Right lobe of liver (tissue), 6 donors: ENCODE measurements at regions not wholly inside any gene's neighbourhood (a gene's known extent, or its start where the extent isn't known, plus 50 kb on each side); places are given as distances from the start of the nearest gene placed in this dataset.

ENCODE experiments used
- ATAC-seq, 4 donors: fragments of 200-7000 bp; cut with Tn5 transposase; one replicate each; pipeline ENCODE4 v1.9.1; 2020; ENCODE audit warnings: mild to moderate bottlenecking in 4 of 4, moderate library complexity in 4 of 4
- DNase-seq, 3 donors: peaks; one replicate each; pipeline ENCODE4 v3.0.0-alpha.2; 2020
- H3K27ac ChIP-seq, 3 donors: fragments of 200-600 bp; one replicate each; pipeline ENCODE4 v1.8.0; 2022
- H3K27me3 ChIP-seq, 2 donors: fragments of 200-600 bp; one replicate each; pipeline ENCODE4 v1.8.0; 2022
- H3K36me3 ChIP-seq, 4 donors: fragments of 200-600 bp; sonication (generic) in 1 of 4; one replicate each; pipeline versions ENCODE4 v1.5.1 to v1.8.0; 2017 to 2022; ENCODE audit warnings: control low read depth in 1 of 4
- H3K4me1 ChIP-seq, 4 donors: fragments of 200-600 bp; sonication (generic) in 1 of 4; one replicate each; pipeline versions ENCODE4 v1.5.1 to v1.8.0; 2017 to 2022; ENCODE audit warnings: control low read depth in 1 of 4
- H3K4me3 ChIP-seq, 3 donors: fragments of 200-600 bp; one replicate each; pipeline ENCODE4 v1.8.0; 2022
- H3K9me3 ChIP-seq, 4 donors: fragments of 200-600 bp; sonication (generic) in 1 of 4; one replicate each; pipeline versions ENCODE4 v1.5.1 to v1.8.0; 2017 to 2022; ENCODE audit warnings: control low read depth in 1 of 4
- CTCF ChIP-seq, 4 donors: fragments of 200-600 bp in 3 of 4; fragments of 450-650 bp in 1 of 4; IDR thresholded peaks; one replicate each; pipeline versions ENCODE4 v1.5.1 to v1.8.0; 2016 to 2022; ENCODE audit warnings: antibody characterized with exemption in 4 of 4, mild to moderate bottlenecking in 2 of 4
- POLR2A ChIP-seq: fragments of 450-650 bp; IDR thresholded peaks from one replicate; pipeline ENCODE4 v1.6.1; 2017; ENCODE audit warnings: antibody characterized with exemption, mild to moderate bottlenecking
- whole genome bisulfite sequencing: methylation state at CpG from one replicate; pipeline ENCODE4 v1.1.6; 2018; ENCODE audit warnings: low coverage, low lambda C conversion rate; ENCODE audit not compliant: insufficient coverage; ENCODE audit errors: missing lambda C conversion rate; 5-methylcytosine and 5-hydroxymethylcytosine counted together
- intact Hi-C, 2 donors: fragments of 100-400 bp; cut with DNase I; formaldehyde crosslinking; loops; one replicate each; pipeline versions ENCODE4 v1.11.2 to v1.14.1; 2022
- donor health status: DM: no; HTN: yes; CAD: no.
- donor health status: DM: no; HTN: no; CAD: no.
- donor health status: DM: no; HTN: no; CAD: no.
- donor health status: DM: no; HTN: yes; CAD: no.
- donor health status: DM: no; HTN: yes; CAD: no.

GRCh38 chr3:67848299-67848698, 193.9 kb upstream of the SUCLG2 start:
- Histone ChIP-seq H3K4me3 (no peak overlapping the region), H3K4me1 (peaks cover 0 to 11% (median 0%) of the 10 kb centered on the region in 4 donors), H3K27ac (no peak overlapping the region), H3K27me3 (no peaks in the 10 kb centered on the region), H3K36me3 (no peaks in the 10 kb centered on the region), H3K9me3 (no peaks in the 10 kb centered on the region)
- TF ChIP-seq CTCF (IDR thresholded peaks at IDR 0.05), result no peak
- TF ChIP-seq POLR2A, result no peak
- WGBS, result 23% methylated on average over 3 of the region's 3 CpGs
- peak; percentile 50 to 83 (median 52) for ATAC-seq
- DNase-seq, result peak in 1 of 3 donors; percentile 51
- intact Hi-C loops, result no loop called here

- ATAC-seq (no peak), DNase-seq (no peak)
- Histone ChIP-seq H3K27ac (no peak overlapping the region), H3K4me1 (peaks cover 0 to 11% (median 0%) of the 10 kb centered on the region in 4 donors), H3K27me3 (no peaks in the 10 kb centered on the region), H3K4me3 (no peak overlapping the region), H3K36me3 (no peaks in the 10 kb centered on the region), H3K9me3 (no peaks in the 10 kb centered on the region)
- no peak for TF ChIP-seq CTCF (IDR thresholded peaks at IDR 0.05)
- intact Hi-C loops, result no loop called here
Measured at GRCh38 chr3:67846166-67846565, 191.8 kb upstream of the SUCLG2 start.

GRCh38 chr3:67832817-67833216, 178.4 kb upstream of the SUCLG2 start:
- Histone ChIP-seq H3K36me3 (no peaks in the 10 kb centered on the region), H3K4me3 (no peak overlapping the region), H3K9me3 (no peaks in the 10 kb centered on the region), H3K27me3 (no peaks in the 10 kb centered on the region), H3K4me1 (no peaks in the 10 kb centered on the region), H3K27ac (no peak overlapping the region)
- TF ChIP-seq CTCF (IDR thresholded peaks at IDR 0.05) (no peak), POLR2A (no peak)
- 78% methylated on average over 1 of the region's 1 CpG for WGBS
- DNase-seq (no peak), ATAC-seq (no peak)
- intact Hi-C loops, result no loop called here

GRCh38 chr3:67831262-67831661, 176.8 kb upstream of the SUCLG2 start:
- Histone ChIP-seq H3K9me3 (no peaks in the 10 kb centered on the region), H3K27ac (no peak overlapping the region), H3K27me3 (no peaks in the 10 kb centered on the region), H3K36me3 (no peaks in the 10 kb centered on the region), H3K4me3 (no peak overlapping the region), H3K4me1 (no peaks in the 10 kb centered on the region)
- ATAC-seq, result no peak
- no peak for DNase-seq
- 86% methylated on average over 3 of the region's 3 CpGs for whole genome bisulfite sequencing
- no peak for TF ChIP-seq POLR2A
- TF ChIP-seq CTCF (IDR thresholded peaks at IDR 0.05), result no peak
- intact Hi-C loops, result no loop called here

- no peaks in the 10 kb centered on the region for H3K9me3 ChIP-seq
Measured at GRCh38 chr3:67828486-67829010, 174.1 kb upstream of the SUCLG2 start.

More at GRCh38 chr3:67828486-67829010, 174.1 kb upstream of the SUCLG2 start:
- intact Hi-C loops, result no loop called here
- no peak for ATAC-seq
- DNase-seq, result no peak
- Histone ChIP-seq H3K27me3 (no peaks in the 10 kb centered on the region), H3K36me3 (no peaks in the 10 kb centered on the region), H3K4me3 (no peak overlapping the region), H3K27ac (no peak overlapping the region), H3K4me1 (no peaks in the 10 kb centered on the region)
- TF ChIP-seq POLR2A (no peak), CTCF (IDR thresholded peaks at IDR 0.05) (no peak)
- 75% methylated on average over 1 of the region's 1 CpG for WGBS
